ENCODE measurements at regions not wholly inside any gene's neighbourhood (a gene's known extent, or its start where the extent isn't known, plus 50 kb on each side); places are given as distances from the start of the nearest gene placed in this dataset.

DNA sequence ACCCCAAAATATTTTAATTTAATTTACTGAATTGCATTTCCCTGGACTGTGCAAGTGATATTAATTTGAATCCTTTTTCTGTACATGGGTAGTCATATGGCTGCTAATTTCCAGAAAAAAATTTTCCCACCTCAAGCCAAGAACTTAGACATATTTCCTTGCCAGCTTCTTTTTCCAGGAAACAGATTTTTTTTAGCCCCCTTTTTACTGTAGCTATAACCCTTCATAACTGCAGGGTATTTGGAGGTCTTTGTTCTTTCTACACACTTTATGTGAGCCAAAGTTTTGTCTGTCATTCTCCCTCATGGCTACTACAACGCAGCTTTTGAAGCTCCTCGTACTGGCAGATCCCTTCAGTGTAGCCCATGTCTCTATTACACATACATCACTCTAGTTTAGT lies 261.2 kb upstream of the PIK3R1 start:
- no peak overlapping the region for H3K4me3 ChIP-seq (ENCODE audit: low read depth in 2 of 2, low read length in 1 of 2)
- TF ChIP-seq MEF2A (IDR thresholded peaks at IDR 0.05; ENCODE audit: borderline replicate concordance, low read depth) (no peak), POLR2AphosphoS5 (IDR thresholded peaks at IDR 0.05; ENCODE audit: low read depth, low read length) (no peak)
- no peaks in the 10 kb centered on the region for H3K9me2 ChIP-seq
- no peaks in the 10 kb centered on the region for H3K36me3 ChIP-seq (replicated peaks in 1 of 2; ENCODE audit: control insufficient read depth in 1 of 2, insufficient read depth in 2 of 2, low read length in 1 of 2)
- 64% methylated on average over 2 of the region's 2 CpGs for WGBS (ENCODE audit: low lambda C conversion rate)
- H4K20me1 ChIP-seq (ENCODE audit: insufficient read depth): no peaks in the 10 kb centered on the region
- H3F3A ChIP-seq (replicated peaks; ENCODE audit: insufficient read depth): no peaks in the 10 kb centered on the region
- H2AFZ ChIP-seq (ENCODE audit: low read depth): no peak overlapping the region
- no peak overlapping the region for H3K4me2 ChIP-seq
- H3K9me3 ChIP-seq: no peaks in the 10 kb centered on the region
- DNase-seq: no peak
- H3K27me3 ChIP-seq (ENCODE audit: insufficient read depth): no peaks in the 10 kb centered on the region
- no peak overlapping the region for H3K9ac ChIP-seq
- POLR2A ChIA-PET: no interaction called here
- no peaks in the 10 kb centered on the region; a peak in 1 of 4 replicates for H3K4me1 ChIP-seq (ENCODE audit: control insufficient read depth in 1 of 2, insufficient read depth in 2 of 2, low read depth in 1 of 2, low read length in 1 of 2)
- CTCF ChIA-PET: no interaction called here
- H3K79me2 ChIP-seq (ENCODE audit: insufficient read depth): no peaks in the 10 kb centered on the region
- no peak overlapping the region for H3K27ac ChIP-seq (ENCODE audit: low read depth in 2 of 2, low read length in 1 of 2)

DNA sequence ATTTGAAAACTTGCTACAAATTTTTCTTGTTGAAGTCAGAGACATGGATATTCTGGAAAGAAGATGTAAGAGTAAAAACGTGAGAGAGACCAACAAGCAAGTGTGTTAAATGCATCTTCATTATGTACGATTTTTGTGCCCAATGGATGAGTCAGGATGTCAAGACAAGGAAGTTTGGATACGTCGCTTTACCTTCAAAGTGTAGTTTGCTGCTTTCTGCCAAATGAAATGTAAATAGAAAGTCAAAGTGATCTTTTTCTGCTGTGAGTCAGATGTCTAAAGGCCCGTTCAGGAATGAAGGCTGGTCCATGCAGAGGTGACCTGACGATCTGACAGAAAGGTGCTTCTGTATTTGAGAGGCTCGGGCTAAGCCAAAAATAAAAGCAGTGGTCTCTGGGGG lies 273.1 kb upstream of the PIK3R1 start:
- Histone ChIP-seq H2AFZ (ENCODE audit: low read depth) (no peak overlapping the region), H3K9me2 (no peaks in the 10 kb centered on the region), H3K9ac (no peak overlapping the region), H3K4me2 (no peak overlapping the region), H4K20me1 (ENCODE audit: insufficient read depth) (no peaks in the 10 kb centered on the region), H3K27me3 (ENCODE audit: insufficient read depth) (no peaks in the 10 kb centered on the region), H3F3A (replicated peaks; ENCODE audit: insufficient read depth) (no peaks in the 10 kb centered on the region), H3K27ac (ENCODE audit: low read depth in 2 of 2, low read length in 1 of 2) (peak overlapping the region in 1 of 2 experiments; percentile 25; a peak in 1 of 4 replicates), H3K9me3 (no peaks in the 10 kb centered on the region), H3K36me3 (replicated peaks in 1 of 2; ENCODE audit: control insufficient read depth in 1 of 2, insufficient read depth in 2 of 2, low read length in 1 of 2) (no peaks in the 10 kb centered on the region), H3K4me1 (ENCODE audit: control insufficient read depth in 1 of 2, insufficient read depth in 2 of 2, low read depth in 1 of 2, low read length in 1 of 2) (no peaks in the 10 kb centered on the region), H3K79me2 (ENCODE audit: insufficient read depth) (no peaks in the 10 kb centered on the region), H3K4me3 (ENCODE audit: low read depth in 2 of 2, low read length in 1 of 2) (no peak overlapping the region)
- ChIA-PET CTCF (no interaction called here), POLR2A (no interaction called here)
- DNase-seq: no peak
- WGBS (ENCODE audit: low lambda C conversion rate): 55% methylated on average over 7 of the region's 7 CpGs
- TF ChIP-seq JUND (IDR thresholded peaks at IDR 0.05) (no peak), ELF1 (IDR thresholded peaks at IDR 0.05) (no peak), RXRA (IDR thresholded peaks at IDR 0.05; ENCODE audit: borderline replicate concordance, low read depth) (no peak), SMC3 (IDR thresholded peaks at IDR 0.05; ENCODE audit: low read depth, low read length) (no peak), CHD2 (IDR thresholded peaks at IDR 0.05; ENCODE audit: low read length, partially characterized antibody) (no peak)
- TF ChIP-seq, protein P1, sequence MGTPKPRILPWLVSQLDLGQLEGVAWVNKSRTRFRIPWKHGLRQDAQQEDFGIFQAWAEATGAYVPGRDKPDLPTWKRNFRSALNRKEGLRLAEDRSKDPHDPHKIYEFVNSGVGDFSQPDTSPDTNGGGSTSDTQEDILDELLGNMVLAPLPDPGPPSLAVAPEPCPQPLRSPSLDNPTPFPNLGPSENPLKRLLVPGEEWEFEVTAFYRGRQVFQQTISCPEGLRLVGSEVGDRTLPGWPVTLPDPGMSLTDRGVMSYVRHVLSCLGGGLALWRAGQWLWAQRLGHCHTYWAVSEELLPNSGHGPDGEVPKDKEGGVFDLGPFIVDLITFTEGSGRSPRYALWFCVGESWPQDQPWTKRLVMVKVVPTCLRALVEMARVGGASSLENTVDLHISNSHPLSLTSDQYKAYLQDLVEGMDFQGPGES (IDR thresholded peaks at IDR 0.05; ENCODE audit: low read depth, low read length): no peak
- TF ChIP-seq, protein P2, sequence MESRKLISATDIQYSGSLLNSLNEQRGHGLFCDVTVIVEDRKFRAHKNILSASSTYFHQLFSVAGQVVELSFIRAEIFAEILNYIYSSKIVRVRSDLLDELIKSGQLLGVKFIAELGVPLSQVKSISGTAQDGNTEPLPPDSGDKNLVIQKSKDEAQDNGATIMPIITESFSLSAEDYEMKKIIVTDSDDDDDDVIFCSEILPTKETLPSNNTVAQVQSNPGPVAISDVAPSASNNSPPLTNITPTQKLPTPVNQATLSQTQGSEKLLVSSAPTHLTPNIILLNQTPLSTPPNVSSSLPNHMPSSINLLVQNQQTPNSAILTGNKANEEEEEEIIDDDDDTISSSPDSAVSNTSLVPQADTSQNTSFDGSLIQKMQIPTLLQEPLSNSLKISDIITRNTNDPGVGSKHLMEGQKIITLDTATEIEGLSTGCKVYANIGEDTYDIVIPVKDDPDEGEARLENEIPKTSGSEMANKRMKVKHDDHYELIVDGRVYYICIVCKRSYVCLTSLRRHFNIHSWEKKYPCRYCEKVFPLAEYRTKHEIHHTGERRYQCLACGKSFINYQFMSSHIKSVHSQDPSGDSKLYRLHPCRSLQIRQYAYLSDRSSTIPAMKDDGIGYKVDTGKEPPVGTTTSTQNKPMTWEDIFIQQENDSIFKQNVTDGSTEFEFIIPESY (IDR thresholded peaks at IDR 0.05; ENCODE audit: borderline replicate concordance, low read depth): no peak
- TF ChIP-seq, protein P3, sequence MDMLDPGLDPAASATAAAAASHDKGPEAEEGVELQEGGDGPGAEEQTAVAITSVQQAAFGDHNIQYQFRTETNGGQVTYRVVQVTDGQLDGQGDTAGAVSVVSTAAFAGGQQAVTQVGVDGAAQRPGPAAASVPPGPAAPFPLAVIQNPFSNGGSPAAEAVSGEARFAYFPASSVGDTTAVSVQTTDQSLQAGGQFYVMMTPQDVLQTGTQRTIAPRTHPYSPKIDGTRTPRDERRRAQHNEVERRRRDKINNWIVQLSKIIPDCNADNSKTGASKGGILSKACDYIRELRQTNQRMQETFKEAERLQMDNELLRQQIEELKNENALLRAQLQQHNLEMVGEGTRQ (IDR thresholded peaks at IDR 0.05; ENCODE audit: borderline replicate concordance, low read depth, low read length): no peak
